Stimulated activated effector memory CD8-positive, alpha-beta T cell treated with anti-CD3 and anti-CD28 coated beads, Interleukin-12 subunit alpha, Interleukin-12 subunit beta, amount 100 ng/mL, for 72 hours (primary cell): ENCODE measurements at regions not wholly inside any gene's neighbourhood (a gene's known extent, or its start where the extent isn't known, plus 50 kb on each side); places are given as distances from the start of the nearest gene placed in this dataset.
"Not testable (repeated sequence)": the region's sequence is repeated elsewhere in the genome, so short reads cannot be mapped to it uniquely, and the experiment has no call there.

ENCODE experiments used
- ATAC-seq: fragments of 150-1000 bp; cut with Tn5 transposase; 2 replicates; pipeline ENCODE4 v1.10.0; 2021
- DNase-seq, 2 donors: peaks; one replicate each; pipeline ENCODE4 v3.0.0; 2021 to 2022; ENCODE audit warnings: low spot score in 2 of 2
- H3K27ac Mint-ChIP-seq: one replicate; pipeline ENCODE4 v1.8.0; 2022; ENCODE audit warnings: mild to moderate bottlenecking, mixed read lengths
- H3K36me3 Mint-ChIP-seq: one replicate; pipeline ENCODE4 v1.8.0; 2022; ENCODE audit warnings: mild to moderate bottlenecking, mixed read lengths
- H3K4me1 Mint-ChIP-seq: one replicate; pipeline ENCODE4 v1.8.0; 2022; ENCODE audit warnings: mixed read lengths
- H3K4me3 Mint-ChIP-seq: one replicate; pipeline ENCODE4 v1.8.0; 2022; ENCODE audit warnings: mild to moderate bottlenecking, mixed read lengths
- H3K9me3 Mint-ChIP-seq: one replicate; pipeline ENCODE4 v1.8.0; 2022; ENCODE audit warnings: mixed read lengths

- no peaks in the 10 kb centered on the region for H3K9me3 Mint-ChIP-seq
- no peak overlapping the region for H3K27ac Mint-ChIP-seq
- DNase-seq: no peak
- no peak overlapping the region for H3K4me3 Mint-ChIP-seq
- no peaks in the 10 kb centered on the region for H3K36me3 Mint-ChIP-seq
- H3K4me1 Mint-ChIP-seq: peaks cover 27% of the 10 kb centered on the region
- ATAC-seq: peak; percentile 71
These were observed 55.2 kb upstream of the MDM1 start for GRCh38 chr12:68387338-68387737.

DNA sequence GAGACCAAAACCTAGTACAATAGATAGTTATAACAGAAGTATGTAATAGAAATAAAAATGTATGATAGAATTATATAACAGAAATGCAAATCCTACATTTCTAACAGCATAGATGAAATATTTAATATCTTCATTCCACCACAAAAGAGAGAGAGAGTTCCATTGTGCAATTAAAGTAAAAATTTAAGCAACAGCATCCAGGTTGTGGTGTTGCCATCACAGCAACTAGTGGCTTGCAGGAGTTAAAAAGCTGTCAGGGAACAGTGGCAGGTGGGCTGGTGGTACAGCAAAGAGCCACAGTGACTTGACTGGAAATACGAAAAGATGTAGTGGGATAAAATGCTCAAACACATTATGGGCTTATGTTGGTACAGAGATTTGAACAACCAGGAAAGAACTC, 57.1 kb upstream of the MDM1 start:
- H3K4me1 Mint-ChIP-seq: peaks cover 24% of the 10 kb centered on the region
- H3K27ac Mint-ChIP-seq: no peak overlapping the region
- no peak for ATAC-seq
- no peak for DNase-seq
- no peaks in the 10 kb centered on the region for H3K9me3 Mint-ChIP-seq
- no peaks in the 10 kb centered on the region for H3K36me3 Mint-ChIP-seq
- H3K4me3 Mint-ChIP-seq: no peak overlapping the region

DNA sequence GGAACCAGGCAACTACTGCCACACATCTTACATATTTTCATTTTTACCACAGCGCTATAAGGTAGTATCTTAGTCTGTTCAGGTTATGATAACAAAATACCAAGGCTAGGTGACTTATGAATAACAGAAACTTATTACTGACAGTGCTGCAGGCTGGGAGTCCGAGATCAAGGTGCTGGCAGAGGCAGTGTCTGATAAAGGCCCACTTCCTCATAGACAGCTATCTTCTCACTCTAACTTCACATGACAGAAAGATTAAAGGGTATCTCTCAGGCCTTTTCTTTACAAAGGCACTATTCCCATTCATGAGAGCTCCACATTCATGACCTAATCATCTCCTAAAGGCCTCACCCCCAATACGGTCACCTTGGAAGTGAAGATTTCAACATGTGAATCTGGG, 59.8 kb upstream of the MDM1 start:
- Mint-ChIP-seq H3K9me3 (no peaks in the 10 kb centered on the region), H3K4me3 (no peak overlapping the region), H3K27ac (peak overlapping the region; percentile 52), H3K36me3 (no peaks in the 10 kb centered on the region), H3K4me1 (peaks cover 15% of the 10 kb centered on the region)
- no peak for ATAC-seq
- no peak for DNase-seq

GRCh38 chr12:68392376-68392775, 60.2 kb upstream of the MDM1 start:
- DNase-seq (no peak), ATAC-seq (no peak)
- H3K36me3 Mint-ChIP-seq: no peaks in the 10 kb centered on the region
- H3K4me1 Mint-ChIP-seq: peaks cover 17% of the 10 kb centered on the region
- H3K4me3 Mint-ChIP-seq: no peak overlapping the region
- H3K27ac Mint-ChIP-seq: peak overlapping the region; percentile 52
- peaks cover under 1% of the 10 kb centered on the region for H3K9me3 Mint-ChIP-seq

DNA sequence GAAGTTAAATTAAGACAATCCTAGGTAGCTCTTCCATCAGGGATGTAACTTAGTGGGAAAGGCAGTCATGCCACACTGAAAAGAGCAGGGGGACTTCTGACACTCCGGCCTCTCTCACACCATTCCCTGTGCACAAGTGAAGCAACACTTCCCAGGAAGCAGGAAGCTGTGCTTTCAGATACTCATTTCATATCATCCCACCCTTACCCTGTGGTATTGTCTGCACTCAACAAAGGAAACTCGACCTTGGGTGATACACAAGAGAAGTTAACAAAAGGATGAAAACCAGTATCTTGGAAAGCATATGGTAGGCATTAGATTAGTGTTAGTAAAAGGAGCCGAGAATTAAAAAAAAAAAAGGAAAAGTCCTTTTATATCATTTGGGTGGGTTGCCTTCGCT, 61.3 kb upstream of the MDM1 start:
- DNase-seq (no peak), ATAC-seq (no peak)
- H3K4me1 Mint-ChIP-seq: peaks cover 19% of the 10 kb centered on the region
- peak overlapping the region; percentile 11 for H3K27ac Mint-ChIP-seq
- H3K4me3 Mint-ChIP-seq: no peak overlapping the region
- H3K9me3 Mint-ChIP-seq: peaks cover 4% of the 10 kb centered on the region
- H3K36me3 Mint-ChIP-seq: no peaks in the 10 kb centered on the region

DNA sequence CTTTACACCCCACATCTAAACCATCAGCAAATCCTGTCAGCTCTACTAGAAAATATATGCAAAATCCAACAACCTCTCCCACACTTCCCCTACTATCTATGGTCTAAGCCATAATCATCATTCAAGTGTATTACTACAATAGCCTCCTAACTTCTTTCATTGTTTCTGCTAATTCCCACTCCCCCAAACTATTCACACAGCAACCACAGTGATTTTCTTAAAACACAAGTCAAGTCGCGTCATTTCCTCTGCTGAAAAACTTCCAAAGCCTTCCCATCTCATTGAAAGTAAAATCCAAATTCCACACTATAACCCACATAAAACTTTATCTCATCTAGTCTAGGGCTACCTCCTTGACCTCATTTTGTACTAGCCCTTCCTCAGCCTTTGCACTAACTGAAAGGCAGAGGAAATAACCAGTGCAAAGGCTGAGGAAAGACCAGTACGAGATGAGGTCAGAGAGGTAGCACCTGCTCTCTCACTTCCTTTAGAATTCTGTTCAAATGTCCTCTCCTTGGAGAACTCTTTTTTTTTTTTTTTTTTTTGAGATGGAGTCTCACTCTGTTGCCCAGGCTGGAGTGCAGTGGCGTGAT, 65.5 kb upstream of the MDM1 start:
- Mint-ChIP-seq H3K4me1 (peaks cover 19% of the 10 kb centered on the region), H3K9me3 (peaks cover 4% of the 10 kb centered on the region), H3K36me3 (no peaks in the 10 kb centered on the region), H3K27ac (no peak overlapping the region), H3K4me3 (no peak overlapping the region)
- DNase-seq (no peak), ATAC-seq (no peak)

DNA sequence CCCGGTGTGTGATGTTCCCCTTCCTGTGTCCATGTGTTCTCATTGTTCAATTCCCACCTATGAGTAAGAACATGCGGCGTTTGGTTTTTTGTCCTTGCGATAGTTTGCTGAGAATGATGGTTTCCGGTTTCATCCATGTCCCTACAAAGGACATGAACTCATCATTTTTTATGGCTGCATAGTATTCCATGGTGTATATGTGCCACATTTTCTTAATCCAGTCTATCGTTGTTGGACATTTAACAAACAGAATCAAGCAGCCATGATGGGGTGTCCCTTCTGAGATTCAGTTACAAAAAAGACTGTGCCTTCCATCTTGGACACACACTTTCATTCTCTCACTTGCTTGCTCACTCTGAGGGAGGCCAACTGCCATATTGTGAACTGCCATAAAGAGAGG, 66.5 kb upstream of the MDM1 start:
- H3K4me1 Mint-ChIP-seq: peaks cover 22% of the 10 kb centered on the region
- H3K27ac Mint-ChIP-seq, H3K4me3 Mint-ChIP-seq, H3K9me3 Mint-ChIP-seq, H3K36me3 Mint-ChIP-seq, DNase-seq, ATAC-seq: not testable (repeated sequence)

DNA sequence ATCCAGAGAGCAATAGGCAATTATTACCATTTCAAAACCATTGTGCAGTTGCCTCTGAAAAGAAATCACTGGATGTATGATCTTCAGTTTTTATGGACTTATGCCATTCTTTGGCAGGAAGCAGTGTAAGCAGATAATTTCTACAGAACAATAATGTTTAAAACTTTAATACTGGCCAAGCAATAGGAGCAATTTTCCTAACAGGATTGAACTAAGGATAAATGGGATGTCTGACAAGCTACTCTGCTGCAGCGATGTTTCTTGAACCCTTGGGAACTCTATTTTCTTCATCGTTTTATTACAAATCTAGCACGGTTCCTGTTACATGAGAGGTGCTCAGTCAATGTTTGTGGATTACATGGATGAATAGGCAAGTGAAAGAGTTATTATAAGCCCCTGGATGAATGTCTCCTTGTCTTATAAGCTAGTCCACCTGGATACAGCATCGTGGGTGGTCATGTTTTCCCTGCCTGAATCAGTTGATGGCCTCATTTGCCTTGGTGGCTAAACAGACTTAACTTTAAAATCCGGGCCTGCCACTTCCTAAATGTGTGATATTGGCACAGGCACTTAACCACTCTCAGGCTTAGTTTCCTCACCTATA, 68.2 kb upstream of the MDM1 start:
- Mint-ChIP-seq H3K4me3 (no peak overlapping the region), H3K9me3 (peaks cover 4% of the 10 kb centered on the region), H3K4me1 (peaks cover 24% of the 10 kb centered on the region), H3K27ac (no peak overlapping the region), H3K36me3 (no peaks in the 10 kb centered on the region)
- DNase-seq: no peak
- no peak for ATAC-seq

DNA sequence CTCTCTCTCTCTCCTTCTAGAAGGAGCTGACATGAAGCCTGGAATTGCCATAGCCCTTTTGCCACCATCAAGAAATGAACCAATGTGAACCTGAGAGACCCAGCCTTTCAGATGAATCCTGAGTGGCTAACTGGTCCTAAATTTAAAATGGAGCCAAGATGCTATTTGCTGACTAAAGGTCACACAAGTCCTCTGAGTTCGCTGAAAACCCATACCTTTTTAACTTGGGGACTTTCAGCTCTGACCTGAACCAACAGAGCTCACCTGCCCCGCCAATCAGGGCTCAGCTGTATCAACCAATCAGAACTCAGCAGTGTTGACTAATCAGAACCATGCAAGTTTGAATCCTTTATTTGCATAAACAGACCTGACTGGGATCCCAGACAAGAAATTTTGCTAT, 70.3 kb upstream of the MDM1 start:
- no peak overlapping the region for H3K27ac Mint-ChIP-seq

GRCh38 chr12:68403296-68403695, 71.1 kb upstream of the MDM1 start:
- Mint-ChIP-seq H3K27ac (no peak overlapping the region), H3K4me1 (peaks cover 19% of the 10 kb centered on the region), H3K9me3 (no peaks in the 10 kb centered on the region), H3K36me3 (no peaks in the 10 kb centered on the region), H3K4me3 (no peak overlapping the region)
- DNase-seq (no peak), ATAC-seq (no peak)

More for the DNA sequence above, 70.3 kb upstream of the MDM1 start:
- H3K4me1 Mint-ChIP-seq: peaks cover 24% of the 10 kb centered on the region
- peaks cover 3% of the 10 kb centered on the region for H3K9me3 Mint-ChIP-seq
- ATAC-seq (no peak), DNase-seq (no peak)
- no peak overlapping the region for H3K4me3 Mint-ChIP-seq
- H3K36me3 Mint-ChIP-seq: no peaks in the 10 kb centered on the region

- Mint-ChIP-seq H3K27ac (no peak overlapping the region), H3K4me1 (peaks cover 19% of the 10 kb centered on the region)
These were observed 71.5 kb upstream of the MDM1 start for GRCh38 chr12:68403711-68404110.

GRCh38 chr12:68405343-68405781, 73.2 kb upstream of the MDM1 start:
- no peak for DNase-seq

More at GRCh38 chr12:68403711-68404110, 71.5 kb upstream of the MDM1 start:
- DNase-seq: no peak
- H3K36me3 Mint-ChIP-seq: no peaks in the 10 kb centered on the region
- ATAC-seq: no peak
- no peaks in the 10 kb centered on the region for H3K9me3 Mint-ChIP-seq
- no peak overlapping the region for H3K4me3 Mint-ChIP-seq

DNA sequence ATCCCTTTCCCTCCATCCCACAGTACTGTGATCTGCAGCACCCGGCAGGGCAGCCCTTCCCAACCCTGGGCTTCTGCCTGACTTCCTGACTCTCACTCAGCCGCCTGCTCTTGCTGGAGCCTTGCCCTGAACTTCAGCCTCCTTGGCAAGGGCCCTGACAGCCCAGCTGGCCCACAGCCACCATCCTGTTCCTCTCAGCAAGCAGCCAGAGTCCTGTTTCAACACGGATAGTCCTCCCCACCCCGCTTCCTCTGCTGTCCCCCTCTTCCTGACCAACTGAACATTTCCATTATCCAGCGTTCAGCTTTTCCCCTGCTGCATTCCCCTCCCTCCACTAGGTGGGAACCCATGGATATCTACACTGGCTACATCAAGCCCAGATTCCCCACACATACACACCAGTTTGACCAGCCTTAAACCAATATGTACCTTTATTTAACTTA, 74.0 kb upstream of the MDM1 start:
- H3K4me3 Mint-ChIP-seq: no peak overlapping the region

More at GRCh38 chr12:68405343-68405781, 73.2 kb upstream of the MDM1 start:
- Mint-ChIP-seq H3K4me1 (peaks cover 19% of the 10 kb centered on the region), H3K36me3 (no peaks in the 10 kb centered on the region), H3K27ac (no peak overlapping the region), H3K4me3 (no peak overlapping the region), H3K9me3 (no peaks in the 10 kb centered on the region)
- ATAC-seq: no peak

GRCh38 chr12:68406911-68407310, 74.7 kb upstream of the MDM1 start:
- DNase-seq: no peak
- no peak for ATAC-seq
- Mint-ChIP-seq H3K36me3 (no peaks in the 10 kb centered on the region), H3K27ac (no peak overlapping the region), H3K4me1 (peaks cover 19% of the 10 kb centered on the region), H3K4me3 (no peak overlapping the region), H3K9me3 (no peaks in the 10 kb centered on the region)

More for the DNA sequence above, 74.0 kb upstream of the MDM1 start:
- Mint-ChIP-seq H3K4me1 (peaks cover 19% of the 10 kb centered on the region), H3K27ac (no peak overlapping the region), H3K36me3 (no peaks in the 10 kb centered on the region), H3K9me3 (no peaks in the 10 kb centered on the region)
- no peak for ATAC-seq
- no peak for DNase-seq

- H3K9me3 Mint-ChIP-seq: no peaks in the 10 kb centered on the region
- H3K27ac Mint-ChIP-seq: no peak overlapping the region
- H3K4me3 Mint-ChIP-seq: no peak overlapping the region
- H3K36me3 Mint-ChIP-seq: no peaks in the 10 kb centered on the region
- ATAC-seq (no peak), DNase-seq (no peak)
- H3K4me1 Mint-ChIP-seq: peaks cover 7% of the 10 kb centered on the region
These were observed 78.0 kb upstream of the MDM1 start for GRCh38 chr12:68410018-68410660.

GRCh38 chr12:68411371-68411770, 79.2 kb upstream of the MDM1 start:
- Mint-ChIP-seq H3K36me3 (no peaks in the 10 kb centered on the region), H3K9me3 (no peaks in the 10 kb centered on the region), H3K4me3 (no peak overlapping the region), H3K27ac (no peak overlapping the region), H3K4me1 (peaks cover 8% of the 10 kb centered on the region)
- no peak for DNase-seq
- ATAC-seq: no peak
